ENCODE measurements at regions not wholly inside any gene's neighbourhood (a gene's known extent, or its start where the extent isn't known, plus 50 kb on each side); places are given as distances from the start of the nearest gene placed in this dataset.

DNA sequence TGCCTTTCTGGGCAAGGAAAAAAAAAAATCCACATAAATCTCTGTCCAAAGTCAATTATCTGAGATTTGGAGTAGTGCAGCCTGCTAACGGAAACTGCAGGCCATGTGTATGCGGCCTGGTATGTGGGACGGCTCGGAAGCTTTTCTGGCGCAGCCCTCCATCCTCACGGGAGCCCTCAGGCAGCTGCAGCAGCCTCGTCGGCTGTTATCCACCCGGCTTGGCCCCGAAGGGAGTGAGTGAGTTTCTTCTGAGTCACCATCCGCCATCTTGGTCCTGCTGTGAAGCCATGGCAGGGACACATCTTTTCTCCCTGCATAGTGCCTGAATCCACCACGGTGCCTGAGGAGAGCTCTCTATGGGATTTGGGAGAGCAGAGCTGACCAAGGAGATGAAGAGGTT, 62.8 kb downstream of the POLR2M start:
- H3K9me2 ChIP-seq: no peaks in the 10 kb centered on the region
- H3K9me3 ChIP-seq: no peaks in the 10 kb centered on the region
- no peaks in the 10 kb centered on the region for H3K36me3 ChIP-seq (replicated peaks in 1 of 2; ENCODE audit: control insufficient read depth in 1 of 2, insufficient read depth in 2 of 2, low read length in 1 of 2)
- no peak overlapping the region for H3K9ac ChIP-seq
- H3K4me1 ChIP-seq (ENCODE audit: control insufficient read depth in 1 of 2, insufficient read depth in 2 of 2, low read depth in 1 of 2, low read length in 1 of 2): peaks cover 0 to 3% of the 10 kb centered on the region in 2 experiments; a peak in 1 of 4 replicates
- H3F3A ChIP-seq (replicated peaks; ENCODE audit: insufficient read depth): no peaks in the 10 kb centered on the region
- TF ChIP-seq FOSL2 (IDR thresholded peaks at IDR 0.05; ENCODE audit: borderline replicate concordance, low read depth) (no peak), FOXJ3 (CRISPR knock-in tag; IDR thresholded peaks at IDR 0.05) (no peak), YY1 (IDR thresholded peaks at IDR 0.05; ENCODE audit: low read depth) (no peak), CHD2 (IDR thresholded peaks at IDR 0.05; ENCODE audit: low read length, partially characterized antibody) (no peak), RFX5 (IDR thresholded peaks at IDR 0.05; ENCODE audit: low read length) (no peak), POLR2AphosphoS5 (IDR thresholded peaks at IDR 0.05; ENCODE audit: low read depth, low read length) (no peak), TCF12 (IDR thresholded peaks at IDR 0.05) (no peak)
- TF ChIP-seq, protein P1, sequence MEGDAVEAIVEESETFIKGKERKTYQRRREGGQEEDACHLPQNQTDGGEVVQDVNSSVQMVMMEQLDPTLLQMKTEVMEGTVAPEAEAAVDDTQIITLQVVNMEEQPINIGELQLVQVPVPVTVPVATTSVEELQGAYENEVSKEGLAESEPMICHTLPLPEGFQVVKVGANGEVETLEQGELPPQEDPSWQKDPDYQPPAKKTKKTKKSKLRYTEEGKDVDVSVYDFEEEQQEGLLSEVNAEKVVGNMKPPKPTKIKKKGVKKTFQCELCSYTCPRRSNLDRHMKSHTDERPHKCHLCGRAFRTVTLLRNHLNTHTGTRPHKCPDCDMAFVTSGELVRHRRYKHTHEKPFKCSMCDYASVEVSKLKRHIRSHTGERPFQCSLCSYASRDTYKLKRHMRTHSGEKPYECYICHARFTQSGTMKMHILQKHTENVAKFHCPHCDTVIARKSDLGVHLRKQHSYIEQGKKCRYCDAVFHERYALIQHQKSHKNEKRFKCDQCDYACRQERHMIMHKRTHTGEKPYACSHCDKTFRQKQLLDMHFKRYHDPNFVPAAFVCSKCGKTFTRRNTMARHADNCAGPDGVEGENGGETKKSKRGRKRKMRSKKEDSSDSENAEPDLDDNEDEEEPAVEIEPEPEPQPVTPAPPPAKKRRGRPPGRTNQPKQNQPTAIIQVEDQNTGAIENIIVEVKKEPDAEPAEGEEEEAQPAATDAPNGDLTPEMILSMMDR (IDR thresholded peaks at IDR 0.05): no peak
- TF ChIP-seq, protein P2, sequence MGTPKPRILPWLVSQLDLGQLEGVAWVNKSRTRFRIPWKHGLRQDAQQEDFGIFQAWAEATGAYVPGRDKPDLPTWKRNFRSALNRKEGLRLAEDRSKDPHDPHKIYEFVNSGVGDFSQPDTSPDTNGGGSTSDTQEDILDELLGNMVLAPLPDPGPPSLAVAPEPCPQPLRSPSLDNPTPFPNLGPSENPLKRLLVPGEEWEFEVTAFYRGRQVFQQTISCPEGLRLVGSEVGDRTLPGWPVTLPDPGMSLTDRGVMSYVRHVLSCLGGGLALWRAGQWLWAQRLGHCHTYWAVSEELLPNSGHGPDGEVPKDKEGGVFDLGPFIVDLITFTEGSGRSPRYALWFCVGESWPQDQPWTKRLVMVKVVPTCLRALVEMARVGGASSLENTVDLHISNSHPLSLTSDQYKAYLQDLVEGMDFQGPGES (IDR thresholded peaks at IDR 0.05; ENCODE audit: low read depth, low read length): no peak
- TF ChIP-seq, protein P3, sequence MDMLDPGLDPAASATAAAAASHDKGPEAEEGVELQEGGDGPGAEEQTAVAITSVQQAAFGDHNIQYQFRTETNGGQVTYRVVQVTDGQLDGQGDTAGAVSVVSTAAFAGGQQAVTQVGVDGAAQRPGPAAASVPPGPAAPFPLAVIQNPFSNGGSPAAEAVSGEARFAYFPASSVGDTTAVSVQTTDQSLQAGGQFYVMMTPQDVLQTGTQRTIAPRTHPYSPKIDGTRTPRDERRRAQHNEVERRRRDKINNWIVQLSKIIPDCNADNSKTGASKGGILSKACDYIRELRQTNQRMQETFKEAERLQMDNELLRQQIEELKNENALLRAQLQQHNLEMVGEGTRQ (IDR thresholded peaks at IDR 0.05; ENCODE audit: borderline replicate concordance, low read depth, low read length): no peak
- TF ChIP-seq, protein P4, sequence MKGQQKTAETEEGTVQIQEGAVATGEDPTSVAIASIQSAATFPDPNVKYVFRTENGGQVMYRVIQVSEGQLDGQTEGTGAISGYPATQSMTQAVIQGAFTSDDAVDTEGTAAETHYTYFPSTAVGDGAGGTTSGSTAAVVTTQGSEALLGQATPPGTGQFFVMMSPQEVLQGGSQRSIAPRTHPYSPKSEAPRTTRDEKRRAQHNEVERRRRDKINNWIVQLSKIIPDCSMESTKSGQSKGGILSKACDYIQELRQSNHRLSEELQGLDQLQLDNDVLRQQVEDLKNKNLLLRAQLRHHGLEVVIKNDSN (IDR thresholded peaks at IDR 0.05; ENCODE audit: borderline replicate concordance, low read depth): no peak
- no peak overlapping the region for H2AFZ ChIP-seq (ENCODE audit: low read depth)
- no peak overlapping the region for H3K4me2 ChIP-seq
- WGBS (ENCODE audit: low lambda C conversion rate): 84% methylated on average over 5 of the region's 12 CpGs
- CTCF ChIA-PET: interaction anchor here (0.8 to 7.8 kb wide), 3 partner anchors 18 to 297 kb away, joined by 4 to 40 read pairs (median 5); partner anchors contain the start of gene ALDH1A2
- DNase-seq: no peak
- H3K27me3 ChIP-seq (ENCODE audit: insufficient read depth): no peaks in the 10 kb centered on the region; the same call in 1 of the 2 replicates
- no peaks in the 10 kb centered on the region for H4K20me1 ChIP-seq (ENCODE audit: insufficient read depth)
- no peak overlapping the region for H3K4me3 ChIP-seq (ENCODE audit: low read depth in 2 of 2, low read length in 1 of 2)
- H3K79me2 ChIP-seq (ENCODE audit: insufficient read depth): no peaks in the 10 kb centered on the region
- no peak overlapping the region for H3K27ac ChIP-seq (ENCODE audit: low read depth in 2 of 2, low read length in 1 of 2)
- POLR2A ChIA-PET: no interaction called here

DNA sequence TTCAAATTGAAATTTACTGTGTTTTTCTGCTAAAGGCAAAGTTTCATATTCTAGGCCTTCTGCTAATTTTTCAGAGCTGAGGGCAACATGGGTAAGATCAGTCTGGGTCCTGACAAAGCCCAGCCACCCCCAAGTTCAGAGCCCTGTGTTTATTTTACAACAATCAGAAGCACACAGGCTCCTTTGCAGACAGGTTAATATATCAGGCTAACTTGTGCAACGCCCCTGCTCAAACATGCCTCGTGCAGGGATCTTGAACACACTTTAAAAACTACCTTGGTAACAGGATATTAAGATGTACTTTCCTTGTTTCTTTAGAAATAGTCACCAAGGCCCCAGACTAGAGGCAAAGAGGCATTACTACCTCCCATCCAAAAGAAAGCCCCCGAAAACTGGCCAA, 64.0 kb downstream of the POLR2M start:
- H3K9ac ChIP-seq: no peak overlapping the region
- H3K79me2 ChIP-seq (ENCODE audit: insufficient read depth): no peaks in the 10 kb centered on the region
- H3K4me3 ChIP-seq (ENCODE audit: low read depth in 2 of 2, low read length in 1 of 2): no peak overlapping the region
- H3K9me3 ChIP-seq: no peaks in the 10 kb centered on the region
- POLR2A ChIA-PET: no interaction called here
- no peaks in the 10 kb centered on the region for H3F3A ChIP-seq (replicated peaks; ENCODE audit: insufficient read depth)
- peaks cover 0 to 3% of the 10 kb centered on the region in 2 experiments; a peak in 1 of 4 replicates for H3K4me1 ChIP-seq (ENCODE audit: control insufficient read depth in 1 of 2, insufficient read depth in 2 of 2, low read depth in 1 of 2, low read length in 1 of 2)
- H3K27ac ChIP-seq (ENCODE audit: low read depth in 2 of 2, low read length in 1 of 2): no peak overlapping the region
- no peaks in the 10 kb centered on the region; the same call in 1 of the 2 replicates for H3K27me3 ChIP-seq (ENCODE audit: insufficient read depth)
- no peak for DNase-seq
- H3K9me2 ChIP-seq: no peaks in the 10 kb centered on the region
- no peaks in the 10 kb centered on the region for H4K20me1 ChIP-seq (ENCODE audit: insufficient read depth)
- 36% methylated on average over 3 of the region's 3 CpGs for WGBS (ENCODE audit: low lambda C conversion rate)
- H3K4me2 ChIP-seq: no peak overlapping the region
- CTCF ChIA-PET: interaction anchor here (1.4 to 7.8 kb wide), 3 partner anchors 19 to 301 kb away, joined by 3 to 40 read pairs (median 7); no protein-coding TSS in a partner anchor
- no peaks in the 10 kb centered on the region for H3K36me3 ChIP-seq (replicated peaks in 1 of 2; ENCODE audit: control insufficient read depth in 1 of 2, insufficient read depth in 2 of 2, low read length in 1 of 2)
- H2AFZ ChIP-seq (ENCODE audit: low read depth): no peak overlapping the region
- TF ChIP-seq FOSL2 (IDR thresholded peaks at IDR 0.05; ENCODE audit: borderline replicate concordance, low read depth) (no peak), TAF1 (IDR thresholded peaks at IDR 0.05; ENCODE audit: borderline replicate concordance, low read depth, low read length) (no peak), SIN3A (IDR thresholded peaks at IDR 0.05; ENCODE audit: borderline replicate concordance, low read depth, low read length) (no peak), FOXJ3 (CRISPR knock-in tag; IDR thresholded peaks at IDR 0.05) (no peak), MXI1 (IDR thresholded peaks at IDR 0.05; ENCODE audit: low read depth, low read length) (no peak), TEAD4 (IDR thresholded peaks at IDR 0.05; ENCODE audit: borderline replicate concordance, insufficient read depth) (no peak), NRF1 (IDR thresholded peaks at IDR 0.05; ENCODE audit: low read depth, low read length) (no peak), GATA2 (CRISPR knock-in tag; IDR thresholded peaks at IDR 0.05) (no peak), RAD21 (IDR thresholded peaks at IDR 0.05; ENCODE audit: low read length) (no peak), ELF1 (IDR thresholded peaks at IDR 0.05) (no peak)
- TF ChIP-seq, protein P3 (IDR thresholded peaks at IDR 0.05; ENCODE audit: borderline replicate concordance, low read depth, low read length): no peak
- TF ChIP-seq, protein P5, sequence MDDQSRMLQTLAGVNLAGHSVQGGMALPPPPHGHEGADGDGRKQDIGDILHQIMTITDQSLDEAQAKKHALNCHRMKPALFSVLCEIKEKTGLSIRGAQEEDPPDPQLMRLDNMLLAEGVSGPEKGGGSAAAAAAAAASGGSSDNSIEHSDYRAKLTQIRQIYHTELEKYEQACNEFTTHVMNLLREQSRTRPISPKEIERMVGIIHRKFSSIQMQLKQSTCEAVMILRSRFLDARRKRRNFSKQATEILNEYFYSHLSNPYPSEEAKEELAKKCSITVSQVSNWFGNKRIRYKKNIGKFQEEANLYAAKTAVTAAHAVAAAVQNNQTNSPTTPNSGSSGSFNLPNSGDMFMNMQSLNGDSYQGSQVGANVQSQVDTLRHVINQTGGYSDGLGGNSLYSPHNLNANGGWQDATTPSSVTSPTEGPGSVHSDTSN (IDR thresholded peaks at IDR 0.05): no peak

All from SK-N-SH (cell line).